B cell (primary cell): ENCODE measurements at regions not wholly inside any gene's neighbourhood (a gene's known extent, or its start where the extent isn't known, plus 50 kb on each side); places are given as distances from the start of the nearest gene placed in this dataset.

Experiments
- CTCF ChIP-seq: fragments of 200-600 bp; IDR thresholded peaks from one replicate; pipeline ENCODE4 v1.8.0; 2022; ENCODE audit warnings: antibody characterized with exemption, mild to moderate bottlenecking
- EZH2 ChIP-seq: IDR thresholded peaks from 2 replicates; pipeline ENCODE4 v1.6.1; 2012; ENCODE audit warnings: borderline replicate concordance, low read depth, mild to moderate bottlenecking, moderate library complexity, low read length; ENCODE audit not compliant: insufficient read depth, poor library complexity, severe bottlenecking

GRCh38 chr2:41197781-41198180 lies 745.9 kb upstream of the SLC8A1 start:
- TF ChIP-seq CTCF: no peak
- no peak for TF ChIP-seq EZH2
